Fibroblast of skin of abdomen (primary cell): ENCODE measurements at regions not wholly inside any gene's neighbourhood (a gene's known extent, or its start where the extent isn't known, plus 50 kb on each side); places are given as distances from the start of the nearest gene placed in this dataset.
A peak's percentile ranks its signal among the peaks of the same experiment; 100 is the strongest.

Source experiments
- DNase-seq: peaks from one replicate; pipeline ENCODE4 v3.0.0-alpha.2; 2013

DNA sequence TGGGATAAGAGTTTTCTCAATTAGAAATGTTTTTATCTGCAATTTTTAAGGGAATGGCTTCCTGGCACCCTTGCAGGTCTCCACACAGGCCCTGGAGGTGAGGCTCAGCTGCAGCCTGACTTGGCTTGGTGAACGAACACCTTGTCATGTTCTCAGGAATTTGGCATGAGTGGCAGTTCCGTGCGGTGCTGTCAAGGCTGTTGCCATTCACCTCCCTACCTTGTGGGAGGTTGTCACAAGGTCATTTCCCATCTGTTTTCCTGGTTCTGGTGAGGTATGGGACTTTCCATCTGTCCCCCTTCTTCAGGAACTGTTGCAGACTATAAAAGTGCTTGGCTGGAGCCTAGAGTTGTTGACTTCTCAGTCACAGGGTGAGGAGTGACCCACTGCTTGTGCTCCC, 82.9 kb downstream of the ELOVL4 start:
- DNase-seq: no peak

DNA sequence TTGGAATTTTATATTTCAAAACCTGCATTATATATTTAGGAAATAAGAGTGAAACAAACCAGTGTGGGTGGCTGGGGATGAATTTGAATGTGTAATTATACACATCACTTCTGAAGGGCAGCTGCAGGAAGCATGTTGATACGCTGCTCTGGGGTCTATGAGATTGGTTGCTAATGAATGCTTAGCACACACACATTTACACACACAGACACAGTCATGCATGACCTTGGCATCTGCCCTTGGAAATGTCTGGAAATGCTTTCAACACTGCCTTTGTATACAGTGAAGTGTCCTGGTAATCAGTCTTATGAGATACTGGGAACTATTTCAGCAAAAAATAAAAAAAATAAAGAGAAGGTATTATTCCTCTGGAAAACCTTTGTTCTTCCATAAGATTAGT, 83.4 kb downstream of the ELOVL4 start:
- DNase-seq: no peak

DNA sequence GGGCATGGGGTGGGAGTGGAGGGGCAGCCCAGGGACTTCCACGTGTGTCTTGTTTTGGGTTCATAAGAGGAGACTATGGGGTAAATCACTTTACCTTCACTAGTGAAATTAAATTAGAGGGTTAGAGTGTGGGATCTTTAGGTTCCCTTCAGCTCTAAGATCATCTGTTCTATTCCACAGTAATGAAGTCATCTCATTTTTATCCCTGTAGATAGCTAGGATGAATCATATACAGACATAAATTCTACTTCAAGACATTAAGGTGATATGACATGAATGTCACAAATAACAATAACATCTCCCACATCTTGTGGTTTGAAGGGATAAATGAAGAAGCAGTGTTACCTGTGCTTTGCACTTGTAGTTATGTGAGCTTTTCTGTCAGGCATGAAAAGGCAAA, 83.8 kb downstream of the ELOVL4 start:
- no peak for DNase-seq

DNA sequence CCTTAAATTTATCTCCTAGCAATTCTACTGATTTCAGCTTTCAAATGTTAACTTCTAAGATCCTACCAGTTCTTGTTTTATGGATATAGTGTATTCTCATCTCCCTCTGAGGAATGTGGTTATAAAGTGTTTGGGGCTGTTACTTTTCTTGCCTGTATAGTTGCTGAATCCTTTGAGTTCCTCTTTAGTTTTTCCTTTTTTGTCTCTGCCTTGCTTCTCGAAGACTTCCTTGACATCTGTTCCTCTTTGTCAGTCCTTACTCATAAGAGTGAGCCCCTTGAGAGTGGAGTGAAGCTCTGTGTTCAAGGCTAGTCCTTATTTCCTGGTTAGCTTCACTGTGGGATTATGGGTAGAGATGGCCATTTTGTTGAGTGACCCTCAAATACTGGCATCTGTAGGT, 84.6 kb downstream of the ELOVL4 start:
- no peak for DNase-seq

DNA sequence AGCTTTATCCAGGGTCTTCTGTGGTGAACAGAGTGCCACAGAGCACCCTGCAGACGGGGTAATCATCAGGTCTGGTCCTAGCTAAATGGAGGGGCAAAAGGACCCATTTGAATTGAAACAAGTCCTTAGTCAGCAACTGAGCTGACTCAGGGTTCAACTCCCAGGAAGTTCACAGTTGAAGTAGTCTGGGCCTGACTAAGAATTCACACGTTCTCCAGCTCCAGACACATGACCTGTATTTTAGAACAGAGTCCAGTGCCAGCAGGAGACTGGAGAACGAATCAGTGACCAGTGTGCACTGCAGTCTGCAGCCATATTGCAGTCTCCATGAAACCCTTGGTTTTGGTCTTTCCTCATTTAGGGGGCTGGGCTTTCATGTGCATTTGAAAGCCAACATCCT, 85.2 kb downstream of the ELOVL4 start:
- no peak for DNase-seq

DNA sequence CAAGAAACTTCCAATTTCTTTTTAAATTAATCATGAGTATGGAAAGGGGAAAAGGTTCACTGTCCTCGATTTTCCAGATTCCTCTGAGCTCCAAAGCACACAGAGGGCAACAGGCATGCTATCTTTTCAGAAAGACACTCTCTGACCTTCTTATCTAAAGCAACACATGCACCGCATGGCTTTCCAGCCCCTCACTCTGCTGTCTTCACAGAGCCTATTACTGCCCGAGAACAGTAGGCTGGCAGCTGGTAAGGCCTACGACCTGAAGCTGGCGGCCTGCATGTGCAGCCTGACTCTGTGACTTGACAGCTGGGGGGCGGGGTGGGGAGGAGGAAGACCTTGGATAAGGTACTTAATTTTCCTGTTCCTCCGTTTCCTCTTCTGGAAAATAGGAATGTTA, 86.3 kb downstream of the ELOVL4 start:
- no peak for DNase-seq

DNA sequence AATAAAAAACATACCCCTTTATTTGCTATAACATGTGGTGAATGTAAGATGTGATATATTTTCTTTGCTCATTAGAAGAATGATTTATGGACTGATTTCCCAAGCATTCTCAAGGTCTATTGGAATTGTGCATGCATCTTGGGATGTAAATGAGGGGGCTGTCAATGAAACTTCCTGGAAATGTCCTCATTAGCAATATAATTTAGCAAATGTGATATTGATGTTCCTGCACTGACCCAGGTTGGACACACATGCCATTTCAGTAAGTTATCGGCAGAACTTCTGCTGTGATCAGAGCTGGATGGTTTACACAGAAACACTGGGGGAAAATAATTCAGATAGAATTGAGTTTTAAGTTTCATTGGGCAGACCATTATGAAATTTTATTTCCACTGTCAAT, 99.9 kb downstream of the ELOVL4 start:
- DNase-seq: no peak

DNA sequence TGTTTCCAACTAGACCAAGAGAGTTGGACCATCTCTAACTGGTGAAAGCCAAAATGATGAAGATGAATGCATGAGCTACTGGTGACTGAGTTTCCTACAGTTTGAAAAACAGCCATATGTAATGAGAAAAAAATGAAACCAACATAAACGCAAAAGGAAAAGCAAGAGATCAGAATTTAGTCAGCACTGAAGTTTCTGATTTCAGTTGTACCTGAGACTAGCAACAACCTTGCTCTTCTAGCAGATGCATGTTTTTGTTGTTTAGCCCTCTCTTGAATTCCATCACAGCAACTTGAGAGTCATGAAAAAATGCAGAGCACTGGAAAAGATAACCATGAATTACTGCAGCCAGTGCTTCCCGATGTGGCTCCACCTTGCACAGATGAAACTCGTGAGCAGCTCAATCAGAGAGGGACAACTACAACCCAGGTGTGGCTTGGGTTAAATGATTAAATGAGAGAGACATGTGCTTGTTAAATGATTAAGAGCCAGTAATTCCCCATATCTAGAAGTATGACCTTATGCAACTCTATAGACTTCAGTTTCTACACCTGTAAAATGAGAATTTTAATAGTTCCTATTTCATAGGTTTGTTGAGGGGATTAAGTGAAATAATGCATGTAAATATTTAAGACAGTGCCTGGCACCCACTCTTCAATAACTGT, 104.8 kb downstream of the ELOVL4 start:
- no peak for DNase-seq

DNA sequence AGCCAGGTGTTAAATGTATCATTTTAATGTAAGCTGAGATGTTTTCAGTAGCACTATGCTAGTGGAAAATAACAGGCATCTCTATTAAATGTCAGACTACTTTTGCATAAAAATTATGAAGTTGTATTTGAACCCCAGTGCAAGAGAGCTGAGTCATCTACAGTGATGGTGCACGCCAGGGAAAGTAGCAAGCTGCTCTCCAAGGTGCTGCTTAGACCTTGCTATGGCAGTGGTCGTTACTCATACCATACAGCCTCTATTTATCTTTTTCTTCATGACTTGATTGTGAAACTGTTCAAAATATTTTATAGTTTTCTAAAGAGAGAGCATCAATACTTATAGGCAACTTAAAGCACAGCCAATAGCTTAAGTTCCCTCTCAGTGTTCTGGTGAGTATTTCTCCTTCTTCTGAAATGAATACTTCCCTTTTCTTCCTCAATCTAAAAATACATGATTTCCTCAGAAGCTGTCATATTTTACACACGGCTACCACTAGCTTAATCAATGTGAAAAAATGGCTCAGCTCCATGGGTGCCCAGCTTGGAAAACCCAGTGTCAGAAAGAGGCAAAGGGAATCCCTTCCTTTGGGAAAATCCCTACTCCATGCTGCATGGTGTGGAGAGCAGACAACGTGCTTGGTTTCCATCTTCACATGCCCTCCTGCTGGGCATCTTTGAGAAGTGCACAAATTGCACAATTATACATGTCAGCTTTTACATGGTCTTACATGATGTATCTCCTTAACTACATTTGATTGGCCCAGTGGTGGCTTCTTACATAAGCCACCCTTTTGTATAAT, 105.6 kb downstream of the ELOVL4 start:
- no peak for DNase-seq

DNA sequence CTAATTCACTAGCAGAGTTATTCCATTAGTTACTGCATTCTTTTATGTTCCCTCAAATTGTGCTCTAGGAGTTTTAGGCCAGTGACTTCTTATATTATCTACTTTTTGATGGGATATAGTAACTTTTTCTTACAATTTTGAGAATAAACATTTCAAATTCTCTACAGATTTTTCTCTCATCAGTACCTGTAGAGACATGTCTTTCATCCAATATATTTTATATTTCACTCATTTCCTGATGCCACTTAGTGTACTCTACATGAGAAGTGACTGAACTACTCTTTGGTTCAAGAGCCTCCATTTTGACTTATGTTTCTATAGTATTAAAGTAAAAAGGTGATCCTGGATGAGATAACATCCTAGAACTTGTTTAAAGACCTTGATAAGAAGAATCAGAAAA, 108.5 kb downstream of the ELOVL4 start:
- DNase-seq: no peak

DNA sequence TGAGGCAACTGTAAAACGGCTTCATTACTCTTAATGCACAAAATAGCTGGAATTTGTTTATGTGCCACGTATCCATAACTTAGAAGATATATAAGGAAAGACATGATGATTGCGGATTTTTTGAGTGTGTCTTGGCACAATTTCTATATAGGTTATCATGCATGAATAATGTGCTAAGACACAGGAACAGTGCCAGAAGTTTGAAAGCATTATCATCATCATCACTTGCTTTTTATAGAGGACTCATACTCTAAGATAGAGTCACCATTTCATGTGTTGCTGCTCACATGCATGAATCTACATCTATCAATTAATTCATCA, 113.4 kb downstream of the ELOVL4 start:
- DNase-seq: peak; percentile 75

DNA sequence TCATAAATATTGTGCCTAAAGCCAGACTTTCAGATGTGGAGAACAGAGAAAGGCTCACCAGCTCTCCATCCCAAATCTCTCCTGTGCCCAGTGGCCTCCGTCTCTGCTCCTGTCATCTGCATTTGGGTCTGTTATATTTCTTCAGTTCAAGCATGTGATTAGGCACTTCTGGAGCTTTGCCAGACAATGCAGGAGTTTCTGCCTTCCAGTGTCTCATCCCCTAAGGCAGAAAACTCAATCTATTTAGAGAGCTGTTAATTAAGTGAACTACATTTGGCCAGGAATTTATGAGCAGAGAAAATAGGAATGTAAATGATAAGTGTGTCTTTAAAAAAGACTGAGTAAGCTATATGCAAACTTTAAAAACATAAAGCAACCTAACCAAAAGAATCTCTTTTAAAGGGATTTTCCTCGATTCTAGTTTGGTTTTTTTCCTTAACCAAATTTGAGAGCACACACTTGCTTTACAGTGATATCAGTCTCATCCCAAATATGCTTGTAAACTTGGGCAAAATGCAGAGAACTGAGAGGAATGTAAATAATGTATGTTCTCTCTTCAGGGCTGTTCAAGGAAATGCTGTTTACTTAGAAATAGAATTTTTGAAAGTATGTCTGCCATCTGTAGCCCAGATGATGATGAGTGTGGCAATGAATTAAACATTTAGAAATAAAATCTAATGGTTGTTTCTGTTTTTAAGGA, 113.9 kb downstream of the ELOVL4 start:
- DNase-seq: peak; percentile 55

DNA sequence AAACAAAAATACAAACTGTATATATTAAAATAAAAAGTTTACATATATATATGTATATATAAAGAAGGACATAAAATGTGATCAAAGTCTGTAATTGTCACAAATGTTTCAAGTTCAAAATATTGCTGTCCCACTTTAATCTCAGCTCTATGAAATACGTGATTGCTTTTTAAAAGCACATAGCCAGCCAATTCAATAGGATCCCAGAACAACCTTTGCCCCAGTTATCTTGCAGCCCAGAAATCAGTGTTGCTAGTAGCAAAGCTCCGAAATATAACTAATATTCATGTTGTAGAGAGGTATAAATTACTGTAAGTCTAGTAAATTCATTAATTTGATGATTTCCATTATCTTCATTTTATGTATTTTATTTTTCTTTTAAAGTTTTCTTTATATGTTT, 114.6 kb downstream of the ELOVL4 start:
- no peak for DNase-seq

DNA sequence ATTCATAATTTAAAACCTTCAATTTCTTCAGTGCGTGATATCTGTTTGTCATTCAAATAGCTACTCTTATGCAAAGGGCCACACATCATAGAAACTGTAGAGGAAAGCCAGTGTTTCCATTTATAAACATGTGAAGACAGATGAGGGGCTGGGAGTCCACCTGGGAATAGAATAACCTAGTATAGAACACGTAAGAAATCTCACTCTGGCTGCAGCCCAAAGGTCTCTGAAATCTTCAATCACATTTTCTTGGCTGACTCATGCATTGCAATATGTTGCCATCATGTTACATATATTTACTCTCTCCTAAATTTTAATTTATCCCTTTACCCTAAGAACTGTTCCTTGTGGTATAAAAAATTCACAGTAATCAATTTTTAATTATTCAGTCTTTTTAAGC, 123.2 kb downstream of the ELOVL4 start:
- DNase-seq: peak; percentile 45

DNA sequence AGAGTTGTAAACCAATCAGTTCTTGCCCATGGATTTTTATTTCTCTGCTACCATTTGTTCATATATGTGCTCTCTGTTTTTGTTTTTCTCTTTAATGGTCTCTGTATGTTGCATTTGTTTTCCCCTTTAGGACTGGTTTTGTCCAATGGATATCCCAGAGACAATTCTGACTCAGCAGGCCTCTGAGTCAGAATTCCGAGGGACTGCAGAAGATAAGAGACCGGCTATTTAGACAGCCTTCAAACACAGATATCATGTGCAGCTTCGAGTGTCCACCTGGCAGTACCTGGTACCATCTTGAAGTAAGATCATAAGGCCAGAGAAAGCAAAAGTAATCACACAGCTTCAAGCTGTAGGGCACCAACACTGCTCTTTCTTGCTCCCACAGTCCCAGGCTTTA, 125.5 kb downstream of the ELOVL4 start:
- DNase-seq: no peak

DNA sequence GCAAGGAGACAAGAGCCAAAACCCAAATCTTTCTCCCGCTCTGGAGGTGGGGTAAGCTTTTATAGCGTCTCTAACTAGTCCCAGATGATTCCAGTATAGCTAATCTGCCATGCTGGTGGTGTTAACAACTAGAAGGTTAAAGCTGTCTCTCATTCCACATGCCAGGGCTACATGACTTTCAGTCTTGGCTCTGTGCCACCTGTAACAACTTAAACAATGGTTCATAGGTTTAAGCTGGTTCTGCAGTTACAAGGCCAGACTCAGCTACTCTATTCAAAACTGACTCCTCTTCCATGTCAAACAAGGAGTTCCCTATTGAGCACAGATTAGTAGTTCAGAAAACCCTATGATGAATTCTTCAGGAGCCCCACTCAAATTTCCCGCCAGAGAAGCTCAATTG, 128.9 kb downstream of the ELOVL4 start:
- DNase-seq: peak; percentile 3

DNA sequence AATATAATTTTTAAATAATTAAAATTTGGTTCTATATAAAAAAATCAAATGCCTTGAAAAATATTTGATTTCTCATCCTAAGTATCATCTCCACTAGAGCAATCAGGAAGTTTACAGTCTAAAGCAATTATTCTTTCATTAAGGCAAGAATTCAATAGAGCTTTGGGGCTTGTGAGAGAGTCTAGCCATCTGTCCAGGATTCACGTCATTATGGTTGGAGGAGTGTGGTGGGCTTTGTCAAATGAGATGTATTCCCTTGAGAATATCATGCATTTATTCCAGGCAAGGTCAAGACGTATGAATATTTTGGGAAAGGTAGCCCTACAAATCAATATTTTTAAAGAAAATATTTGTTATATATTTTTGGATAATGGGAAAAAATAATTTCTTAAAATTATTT, 132.4 kb downstream of the ELOVL4 start:
- no peak for DNase-seq

DNA sequence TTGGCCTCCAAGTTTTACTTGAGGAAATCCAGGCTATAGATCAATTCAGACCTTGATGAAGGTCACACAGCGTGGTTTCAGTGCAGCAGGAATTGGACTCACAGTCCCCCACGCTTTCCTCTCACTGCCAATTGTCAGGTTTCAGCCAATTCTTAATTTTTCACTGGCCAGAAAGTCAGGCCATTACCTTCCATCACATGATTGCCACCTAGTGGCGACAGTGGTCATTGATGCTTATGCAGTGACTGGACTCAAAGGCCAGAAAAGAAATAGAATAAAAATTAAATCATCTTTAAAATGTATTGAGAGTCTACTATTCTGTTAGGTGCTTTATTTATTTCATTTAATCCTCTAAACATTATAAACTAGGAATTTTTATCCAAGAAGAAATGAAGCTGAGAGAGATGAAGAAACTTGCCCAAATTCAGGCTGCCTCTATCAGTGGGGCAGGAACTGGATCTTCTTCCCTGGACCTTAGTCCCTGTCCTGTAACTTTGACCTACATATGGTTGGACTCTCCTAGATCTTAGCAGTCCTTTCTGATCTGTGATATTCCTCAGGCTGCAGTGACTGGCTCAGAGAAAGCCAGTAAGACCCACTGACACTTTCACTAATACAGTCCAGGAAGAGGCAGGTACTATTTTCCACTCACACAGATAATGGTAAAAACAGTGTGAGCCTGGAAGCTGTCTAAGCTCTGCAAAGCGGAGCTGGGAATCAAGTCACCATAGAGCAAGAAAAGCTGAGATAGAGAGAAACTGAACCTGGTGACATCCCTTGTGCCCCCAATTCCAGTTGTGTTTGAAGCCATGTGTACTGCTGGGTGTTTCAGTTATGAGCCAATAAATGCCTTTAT, 133.3 kb downstream of the ELOVL4 start:
- DNase-seq: peak; percentile 55

DNA sequence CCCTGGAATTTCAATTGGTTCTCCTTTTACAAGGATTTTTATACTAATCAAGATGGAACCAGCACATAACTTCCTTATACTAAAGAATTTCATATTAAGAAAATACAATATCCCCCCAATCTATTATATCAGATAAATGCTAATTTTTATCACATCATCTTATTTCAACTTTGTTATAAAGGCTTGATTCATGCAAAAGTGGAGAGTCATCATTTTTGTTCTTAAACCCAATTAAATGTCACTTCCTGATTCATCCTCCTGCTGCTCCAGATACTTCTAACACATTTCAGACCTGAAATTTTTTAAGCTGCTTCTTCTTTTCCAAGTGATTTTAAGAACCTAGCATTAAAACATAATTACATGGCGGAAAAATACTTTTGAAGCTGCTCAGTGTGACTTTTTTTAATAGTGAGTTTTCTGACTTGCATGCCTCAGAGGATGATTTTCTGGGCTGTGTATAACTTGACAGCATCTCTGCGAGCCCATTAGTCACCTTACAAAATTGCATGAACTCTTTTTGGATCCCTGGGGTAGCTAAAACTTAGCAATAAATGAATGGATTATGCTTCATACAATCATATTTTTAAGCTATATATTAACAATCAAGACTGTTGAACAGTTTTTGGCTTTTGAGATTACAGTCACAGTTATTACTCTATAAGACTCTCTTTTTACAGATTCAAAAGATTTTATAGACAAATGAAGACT, 134.1 kb downstream of the ELOVL4 start:
- DNase-seq: peak; percentile 7

DNA sequence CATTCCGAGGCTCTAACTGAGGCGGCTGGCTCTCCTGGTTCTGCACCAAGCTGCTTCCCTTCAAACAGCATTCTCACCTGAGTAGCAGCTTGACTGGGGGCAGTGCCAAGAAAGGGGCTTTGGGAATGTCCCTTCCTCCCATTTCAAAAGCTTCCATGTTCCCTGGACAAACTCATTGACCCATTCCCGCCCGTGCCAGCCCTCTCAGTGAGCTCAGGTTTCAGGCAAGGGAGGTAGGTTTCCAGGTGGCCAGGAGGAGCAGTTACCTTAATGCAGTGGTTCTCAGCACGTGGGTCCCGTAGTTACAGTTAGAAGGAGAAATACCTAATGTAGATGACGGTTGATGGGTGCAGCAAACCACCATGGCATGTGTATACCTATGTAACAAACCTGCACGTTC, 135.2 kb downstream of the ELOVL4 start:
- DNase-seq: no peak

DNA sequence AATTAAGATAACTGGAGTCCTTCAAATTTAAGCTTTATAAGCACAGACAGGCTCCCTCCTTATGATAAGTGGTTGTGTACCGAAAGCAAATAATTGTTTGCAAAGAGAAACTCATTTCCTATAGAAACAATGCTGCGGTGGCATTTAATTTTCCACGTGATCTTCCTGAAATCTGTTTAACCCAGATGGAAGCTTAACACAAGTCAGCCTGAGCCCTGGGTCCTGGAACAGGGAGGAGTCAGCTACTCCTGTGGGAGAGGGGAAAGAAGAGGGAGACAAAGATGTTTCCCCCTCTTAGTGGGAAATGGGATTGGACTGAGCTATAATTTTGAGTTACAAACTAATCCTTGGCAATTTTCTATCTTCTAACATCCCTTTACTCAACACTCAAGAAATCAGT, 136.5 kb downstream of the ELOVL4 start:
- DNase-seq: no peak

DNA sequence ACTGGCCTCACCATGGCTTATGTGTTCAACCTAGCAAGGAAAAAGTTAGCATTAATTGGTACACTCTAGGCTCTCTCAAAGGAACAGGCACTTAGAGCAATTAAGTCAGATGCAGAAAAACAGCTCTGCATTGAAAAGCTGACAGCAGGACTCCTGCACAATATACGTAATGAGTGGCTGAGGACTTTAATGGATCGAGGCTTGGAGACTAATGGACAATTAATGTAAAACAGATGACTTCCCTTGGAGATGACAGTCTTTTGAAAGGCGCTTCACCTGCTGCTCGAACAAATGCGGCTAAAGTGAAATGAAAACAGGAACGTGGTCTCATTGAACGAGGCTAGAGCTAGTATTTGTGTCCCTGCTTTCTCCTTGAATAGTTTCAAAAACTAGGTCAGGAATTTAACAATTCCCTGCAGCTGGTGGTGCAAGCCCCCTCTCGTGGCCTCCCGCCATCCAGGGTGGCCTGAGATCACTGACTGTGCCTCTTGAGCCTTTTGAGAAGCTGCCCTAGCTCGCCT, 137.1 kb downstream of the ELOVL4 start:
- DNase-seq: peak; percentile 16
